ENCODE measurements at regions not wholly inside any gene's neighbourhood (a gene's known extent, or its start where the extent isn't known, plus 50 kb on each side); places are given as distances from the start of the nearest gene placed in this dataset.

GRCh38 chr16:65336160-65336559, 214.3 kb upstream of the CDH11 start:
- no peak for TF ChIP-seq ARNT (IDR thresholded peaks at IDR 0.05)
- TF ChIP-seq SUZ12 (IDR thresholded peaks at IDR 0.05) = no peak
- TF ChIP-seq SP1 (IDR thresholded peaks at IDR 0.05) = no peak
- no peak for TF ChIP-seq NFRKB (IDR thresholded peaks at IDR 0.05)
- no peak for TF ChIP-seq TARDBP (IDR thresholded peaks at IDR 0.05)
- no peak for TF ChIP-seq LEF1 (IDR thresholded peaks at IDR 0.05; ENCODE audit: borderline replicate concordance)
- TF ChIP-seq FOXM1 (IDR thresholded peaks at IDR 0.05; ENCODE audit: borderline replicate concordance) = no peak
- TF ChIP-seq L3MBTL2 (conservative IDR thresholded peaks at IDR 0.05) = no peak
- TF ChIP-seq ZNF384 (IDR thresholded peaks at IDR 0.05) = no peak
- TF ChIP-seq CTBP1 (IDR thresholded peaks at IDR 0.05; ENCODE audit: borderline replicate concordance) = no peak
- no peak for TF ChIP-seq FOXK2 (IDR thresholded peaks at IDR 0.05)
- TF ChIP-seq HDGF (IDR thresholded peaks at IDR 0.05; ENCODE audit: borderline replicate concordance) = no peak
- no peak for TF ChIP-seq FOXA1 (IDR thresholded peaks at IDR 0.05)
- TF ChIP-seq ELF4 (IDR thresholded peaks at IDR 0.05) = no peak
- no peak for TF ChIP-seq BHLHE40 (IDR thresholded peaks at IDR 0.05; ENCODE audit: borderline replicate concordance)
- no peak for TF ChIP-seq PKNOX1 (IDR thresholded peaks at IDR 0.05)
- POLR2A ChIA-PET = no interaction called here
- CTCF ChIA-PET = no interaction called here
- no peak for DNase-seq (ENCODE audit: extremely low spot score)

GRCh38 chr16:65334081-65334480, 212.2 kb upstream of the CDH11 start:
- CTCF ChIA-PET = no interaction called here
- POLR2A ChIA-PET = no interaction called here
- no peak for DNase-seq (ENCODE audit: extremely low spot score)
- no peak for TF ChIP-seq ZNF384 (IDR thresholded peaks at IDR 0.05)
- TF ChIP-seq FOXM1 (IDR thresholded peaks at IDR 0.05; ENCODE audit: borderline replicate concordance) = no peak
- no peak for TF ChIP-seq HDGF (IDR thresholded peaks at IDR 0.05; ENCODE audit: borderline replicate concordance)
- TF ChIP-seq LEF1 (IDR thresholded peaks at IDR 0.05; ENCODE audit: borderline replicate concordance) = no peak
- no peak for TF ChIP-seq FOXK2 (IDR thresholded peaks at IDR 0.05)
- no peak for TF ChIP-seq FOXA1 (IDR thresholded peaks at IDR 0.05)

GRCh38 chr16:65333283-65333682, 211.4 kb upstream of the CDH11 start:
- DNase-seq (ENCODE audit: extremely low spot score) = no peak
- POLR2A ChIA-PET = no interaction called here

GRCh38 chr16:65327346-65327745, 205.5 kb upstream of the CDH11 start:
- DNase-seq (ENCODE audit: extremely low spot score) = no peak
- POLR2A ChIA-PET = no interaction called here
- no peak for TF ChIP-seq HDGF (IDR thresholded peaks at IDR 0.05; ENCODE audit: borderline replicate concordance)
- no peak for TF ChIP-seq LEF1 (IDR thresholded peaks at IDR 0.05; ENCODE audit: borderline replicate concordance)
- TF ChIP-seq TARDBP (IDR thresholded peaks at IDR 0.05) = no peak
- TF ChIP-seq BHLHE40 (IDR thresholded peaks at IDR 0.05; ENCODE audit: borderline replicate concordance) = no peak
- TF ChIP-seq SP1 (IDR thresholded peaks at IDR 0.05) = no peak
- no peak for TF ChIP-seq ELF4 (IDR thresholded peaks at IDR 0.05)
- no peak for TF ChIP-seq L3MBTL2 (conservative IDR thresholded peaks at IDR 0.05)
- TF ChIP-seq SUZ12 (IDR thresholded peaks at IDR 0.05) = no peak
- no peak for TF ChIP-seq FOXM1 (IDR thresholded peaks at IDR 0.05; ENCODE audit: borderline replicate concordance)
- no peak for TF ChIP-seq FOXK2 (IDR thresholded peaks at IDR 0.05)
- no peak for TF ChIP-seq NFRKB (IDR thresholded peaks at IDR 0.05)
- no peak for TF ChIP-seq FOXA1 (IDR thresholded peaks at IDR 0.05)
- no peak for TF ChIP-seq CTBP1 (IDR thresholded peaks at IDR 0.05; ENCODE audit: borderline replicate concordance)
- no peak for TF ChIP-seq PKNOX1 (IDR thresholded peaks at IDR 0.05)
- TF ChIP-seq ZNF384 (IDR thresholded peaks at IDR 0.05) = no peak
- no peak for TF ChIP-seq ARNT (IDR thresholded peaks at IDR 0.05)
- CTCF ChIA-PET = no interaction called here

More at GRCh38 chr16:65333283-65333682, 211.4 kb upstream of the CDH11 start:
- CTCF ChIA-PET = no interaction called here
- no peak for TF ChIP-seq ARNT (IDR thresholded peaks at IDR 0.05)
- TF ChIP-seq L3MBTL2 (conservative IDR thresholded peaks at IDR 0.05) = no peak
- no peak for TF ChIP-seq PKNOX1 (IDR thresholded peaks at IDR 0.05)
- no peak for TF ChIP-seq LEF1 (IDR thresholded peaks at IDR 0.05; ENCODE audit: borderline replicate concordance)
- TF ChIP-seq FOXK2 (IDR thresholded peaks at IDR 0.05) = no peak
- no peak for TF ChIP-seq FOXA1 (IDR thresholded peaks at IDR 0.05)
- no peak for TF ChIP-seq SUZ12 (IDR thresholded peaks at IDR 0.05)
- no peak for TF ChIP-seq TARDBP (IDR thresholded peaks at IDR 0.05)
- TF ChIP-seq FOXM1 (IDR thresholded peaks at IDR 0.05; ENCODE audit: borderline replicate concordance) = no peak
- no peak for TF ChIP-seq SP1 (IDR thresholded peaks at IDR 0.05)
- TF ChIP-seq HDGF (IDR thresholded peaks at IDR 0.05; ENCODE audit: borderline replicate concordance) = no peak
- no peak for TF ChIP-seq NFRKB (IDR thresholded peaks at IDR 0.05)
- no peak for TF ChIP-seq BHLHE40 (IDR thresholded peaks at IDR 0.05; ENCODE audit: borderline replicate concordance)
- TF ChIP-seq CTBP1 (IDR thresholded peaks at IDR 0.05; ENCODE audit: borderline replicate concordance) = no peak
- no peak for TF ChIP-seq ZNF384 (IDR thresholded peaks at IDR 0.05)
- TF ChIP-seq ELF4 (IDR thresholded peaks at IDR 0.05) = no peak

- TF ChIP-seq TARDBP (IDR thresholded peaks at IDR 0.05) (no peak), SUZ12 (IDR thresholded peaks at IDR 0.05) (no peak), PKNOX1 (IDR thresholded peaks at IDR 0.05) (no peak), ARNT (IDR thresholded peaks at IDR 0.05) (no peak), FOXA1 (IDR thresholded peaks at IDR 0.05) (no peak), ZNF384 (IDR thresholded peaks at IDR 0.05) (no peak), BHLHE40 (IDR thresholded peaks at IDR 0.05; ENCODE audit: borderline replicate concordance) (no peak), LEF1 (IDR thresholded peaks at IDR 0.05; ENCODE audit: borderline replicate concordance) (no peak), FOXK2 (IDR thresholded peaks at IDR 0.05) (no peak), HDGF (IDR thresholded peaks at IDR 0.05; ENCODE audit: borderline replicate concordance) (no peak), FOXM1 (IDR thresholded peaks at IDR 0.05; ENCODE audit: borderline replicate concordance) (no peak), L3MBTL2 (conservative IDR thresholded peaks at IDR 0.05) (no peak), CTBP1 (IDR thresholded peaks at IDR 0.05; ENCODE audit: borderline replicate concordance) (no peak)
- no peak for DNase-seq (ENCODE audit: extremely low spot score)
- CTCF ChIA-PET = no interaction called here
- POLR2A ChIA-PET = no interaction called here
These were observed 201.9 kb upstream of the CDH11 start for GRCh38 chr16:65323655-65324237.

Measured in HEK293T (cell line).